WTC11 (cell line): ENCODE measurements at regions not wholly inside any gene's neighbourhood (a gene's known extent, or its start where the extent isn't known, plus 50 kb on each side); places are given as distances from the start of the nearest gene placed in this dataset.

Source experiments
- ATAC-seq: fragments of 200-7000 bp; cut with Tn5 transposase; 2 replicates; pipeline ENCODE4 v1.10.0; 2021; ENCODE audit warnings: mild to moderate bottlenecking, moderate library complexity
- CTCF ChIA-PET: fragments of 300-600 bp; sonication (Branson Sonifier 250); formaldehyde crosslinking; loops from one replicate; lab custom pipeline; 2021; ENCODE audit warnings: antibody characterized with exemption; lab: Charles Lee
- POLR2A ChIA-PET: fragments of 350-600 bp; sonication (Branson Sonifier 250); formaldehyde crosslinking; loops from one replicate; lab custom pipeline; 2021; ENCODE audit warnings: antibody characterized with exemption; lab: Charles Lee
- DNase-seq: peaks from one replicate; pipeline ENCODE4 v3.0.0; 2021; ENCODE audit warnings: low spot score
- H3K27ac Mint-ChIP-seq: 2 replicates; pipeline ENCODE4 v1.8.0; 2021; ENCODE audit warnings: mixed read lengths
- H3K27me3 Mint-ChIP-seq: 2 replicates; pipeline ENCODE4 v1.8.0; 2021; ENCODE audit warnings: low read depth, mild to moderate bottlenecking, moderate library complexity, mixed read lengths
- H3K36me3 Mint-ChIP-seq: 2 replicates; pipeline ENCODE4 v1.8.0; 2021; ENCODE audit warnings: mixed read lengths
- H3K4me1 Mint-ChIP-seq: 2 replicates; pipeline ENCODE4 v1.8.0; 2022; ENCODE audit warnings: mixed read lengths
- H3K4me3 Mint-ChIP-seq: 2 replicates; pipeline ENCODE4 v1.8.0; 2021; ENCODE audit warnings: mild to moderate bottlenecking, moderate library complexity, mixed read lengths
- H3K9me3 Mint-ChIP-seq: 2 replicates; pipeline ENCODE4 v1.8.0; 2021; ENCODE audit warnings: mixed read lengths
- CBFB ChIP-seq: sonication (generic); formaldehyde crosslinking; IDR thresholded peaks from 2 replicates; pipeline ENCODE4 v1.8.1; 2022; ENCODE audit warnings: mild to moderate bottlenecking, low read depth, missing genetic modification reagents
- GABPB1 ChIP-seq: sonication (generic); formaldehyde crosslinking; IDR thresholded peaks from 2 replicates; pipeline ENCODE4 v1.8.1; 2023; ENCODE audit warnings: mild to moderate bottlenecking, missing genetic modification reagents
- MYBL2 ChIP-seq: sonication (generic); formaldehyde crosslinking; IDR thresholded peaks from 2 replicates; pipeline ENCODE4 v1.8.1; 2023; ENCODE audit warnings: mild to moderate bottlenecking, moderate library complexity, missing genetic modification reagents
- RELA ChIP-seq: sonication (generic); formaldehyde crosslinking; IDR thresholded peaks from 2 replicates; pipeline ENCODE4 v1.8.1; 2022; ENCODE audit warnings: missing genetic modification reagents, mild to moderate bottlenecking, borderline replicate concordance
- SMAD3 ChIP-seq: sonication (generic); formaldehyde crosslinking; IDR thresholded peaks from 2 replicates; pipeline ENCODE4 v1.8.0; 2022; ENCODE audit warnings: missing genetic modification reagents, mild to moderate bottlenecking, borderline replicate concordance
- ZNF416 ChIP-seq: fragments of 250-450 bp; sonication (Bioruptor Pico); IDR thresholded peaks from 2 replicates; pipeline ENCODE4 v1.9.0; 2021; ENCODE audit warnings: mild to moderate bottlenecking, inconsistent platforms
- ZNF423 ChIP-seq: fragments of 250-450 bp; sonication (Bioruptor Pico); IDR thresholded peaks from 2 replicates; pipeline ENCODE4 v2.1.2; 2022; ENCODE audit warnings: mild to moderate bottlenecking, moderate library complexity
- TF ChIP-seq, protein P1 (sequence below): sonication (generic); formaldehyde crosslinking; IDR thresholded peaks from 2 replicates; pipeline ENCODE4 v1.8.0; 2022; ENCODE audit warnings: mild to moderate bottlenecking, missing genetic modification reagents
- TF ChIP-seq, protein P2 (sequence below): fragments of 250-450 bp; sonication (Bioruptor Pico); IDR thresholded peaks from 2 replicates; pipeline ENCODE4 v1.9.0; 2021; ENCODE audit warnings: moderate library complexity, mild to moderate bottlenecking, inconsistent platforms, borderline replicate concordance
- TF ChIP-seq, protein P3 (sequence below): sonication (generic); formaldehyde crosslinking; IDR thresholded peaks from 2 replicates; pipeline ENCODE4 v1.8.1; 2023; ENCODE audit warnings: mild to moderate bottlenecking, missing genetic modification reagents, moderate library complexity
- TF ChIP-seq, protein P4 (sequence below): sonication (generic); formaldehyde crosslinking; conservative IDR thresholded peaks from 2 replicates; pipeline ENCODE4 v1.8.1; 2023; ENCODE audit warnings: mild to moderate bottlenecking, low read depth, missing genetic modification reagents, moderate library complexity
- TF ChIP-seq, protein P5 (sequence below): sonication (generic); formaldehyde crosslinking; IDR thresholded peaks from 2 replicates; pipeline ENCODE4 v1.8.0; 2023; ENCODE audit warnings: missing genetic modification reagents, mild to moderate bottlenecking, borderline replicate concordance
- TF ChIP-seq, protein P6 (sequence below): fragments of 200-600 bp; IDR thresholded peaks from 2 replicates; pipeline ENCODE4 v1.8.0; 2022; ENCODE audit warnings: antibody characterized with exemption

DNA sequence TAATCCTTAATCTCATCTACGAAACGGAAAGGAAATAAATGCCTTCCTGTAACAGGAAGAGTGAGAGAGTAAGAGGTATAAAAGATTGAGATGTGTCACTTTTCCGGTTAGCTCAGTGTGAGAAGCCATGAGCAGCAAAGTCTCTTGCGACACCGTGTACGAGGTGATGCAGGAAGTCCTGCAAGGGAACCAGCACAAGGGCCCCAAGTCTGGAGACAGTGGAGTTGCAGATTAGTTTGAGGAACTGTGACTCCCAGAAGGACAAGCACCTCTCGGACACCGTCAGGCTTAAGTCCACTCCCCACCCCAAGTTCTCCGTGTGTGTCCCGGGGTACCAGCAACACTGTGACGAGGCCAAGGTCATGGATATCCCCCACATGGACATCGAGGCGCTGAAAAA, 592.3 kb upstream of the ADGRL2 start:
- Mint-ChIP-seq H3K36me3 (peaks cover 5% of the 10 kb centered on the region; the same call in 1 of the 2 replicates), H3K27ac (no peak overlapping the region)
- CTCF ChIA-PET = no interaction called here

DNA sequence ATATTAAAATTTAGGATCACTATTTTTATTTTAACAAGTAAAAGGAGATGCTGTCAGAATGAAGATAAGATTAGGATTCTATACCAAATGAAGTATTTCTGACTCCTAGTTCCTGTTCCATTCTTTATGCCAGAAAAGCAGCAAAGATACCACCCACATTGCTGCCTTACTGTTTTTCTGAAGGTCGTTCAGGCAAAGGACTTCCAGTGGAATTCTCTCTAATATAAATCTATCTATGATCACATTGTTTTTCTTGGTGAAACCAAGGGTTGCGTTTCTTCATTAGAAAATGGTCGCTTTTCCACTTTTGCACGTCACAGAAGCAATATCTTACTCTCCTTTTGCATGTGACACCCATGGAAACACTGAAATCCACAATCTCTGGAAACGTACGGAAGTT, 594.8 kb upstream of the ADGRL2 start:
- POLR2A ChIA-PET = no interaction called here
- no peak overlapping the region for H3K4me3 Mint-ChIP-seq
- no peak for DNase-seq

More for the DNA sequence above, 592.3 kb upstream of the ADGRL2 start:
- POLR2A ChIA-PET = no interaction called here
- DNase-seq (no peak), ATAC-seq (no peak)
- Mint-ChIP-seq H3K4me3 (no peak overlapping the region), H3K4me1 (peaks cover 34% of the 10 kb centered on the region), H3K9me3 (peaks cover 9% of the 10 kb centered on the region; the same call in 1 of the 2 replicates), H3K27me3 (no peaks in the 10 kb centered on the region)
- TF ChIP-seq, protein P1, sequence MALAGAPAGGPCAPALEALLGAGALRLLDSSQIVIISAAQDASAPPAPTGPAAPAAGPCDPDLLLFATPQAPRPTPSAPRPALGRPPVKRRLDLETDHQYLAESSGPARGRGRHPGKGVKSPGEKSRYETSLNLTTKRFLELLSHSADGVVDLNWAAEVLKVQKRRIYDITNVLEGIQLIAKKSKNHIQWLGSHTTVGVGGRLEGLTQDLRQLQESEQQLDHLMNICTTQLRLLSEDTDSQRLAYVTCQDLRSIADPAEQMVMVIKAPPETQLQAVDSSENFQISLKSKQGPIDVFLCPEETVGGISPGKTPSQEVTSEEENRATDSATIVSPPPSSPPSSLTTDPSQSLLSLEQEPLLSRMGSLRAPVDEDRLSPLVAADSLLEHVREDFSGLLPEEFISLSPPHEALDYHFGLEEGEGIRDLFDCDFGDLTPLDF (CRISPR knock-in tag) = no peak
- TF ChIP-seq GABPB1 (CRISPR knock-in tag) = no peak
- TF ChIP-seq, protein P2, sequence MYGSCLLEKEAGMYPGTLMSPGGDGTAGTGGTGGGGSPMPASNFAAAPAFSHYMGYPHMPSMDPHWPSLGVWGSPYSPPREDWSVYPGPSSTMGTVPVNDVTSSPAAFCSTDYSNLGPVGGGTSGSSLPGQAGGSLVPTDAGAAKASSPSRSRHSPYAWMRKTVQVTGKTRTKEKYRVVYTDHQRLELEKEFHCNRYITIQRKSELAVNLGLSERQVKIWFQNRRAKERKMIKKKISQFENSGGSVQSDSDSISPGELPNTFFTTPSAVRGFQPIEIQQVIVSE (CRISPR knock-in tag) = no peak
- TF ChIP-seq SMAD3 (CRISPR knock-in tag) = no peak

DNA sequence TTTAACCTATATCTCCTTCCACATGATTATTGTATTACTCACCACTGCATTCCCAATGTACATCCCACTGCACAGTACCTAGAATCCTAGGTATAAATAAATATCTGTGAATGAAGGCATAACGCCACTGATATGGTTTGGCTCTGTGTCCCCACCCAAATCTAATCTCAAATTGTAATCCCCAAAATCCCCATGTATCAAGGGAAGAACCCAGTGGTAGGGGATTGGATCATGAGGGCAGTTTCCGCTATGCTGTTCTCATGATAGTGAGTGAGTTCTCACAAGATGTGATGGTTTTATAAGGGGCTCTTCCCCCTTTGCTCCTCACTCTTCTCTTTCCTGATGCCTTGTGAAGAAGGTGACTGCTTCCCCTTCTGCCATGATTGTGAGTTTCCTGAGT, 599.0 kb upstream of the ADGRL2 start:
- no peaks in the 10 kb centered on the region for H3K27me3 Mint-ChIP-seq
- no peak for TF ChIP-seq ZNF416 (CRISPR knock-in tag)
- ATAC-seq (no peak), DNase-seq (no peak)
- no peak overlapping the region for H3K4me3 Mint-ChIP-seq
- H3K4me1 Mint-ChIP-seq = peaks cover 20% of the 10 kb centered on the region
- CTCF ChIA-PET = no interaction called here
- H3K36me3 Mint-ChIP-seq = no peaks in the 10 kb centered on the region
- POLR2A ChIA-PET = no interaction called here
- no peaks in the 10 kb centered on the region for H3K9me3 Mint-ChIP-seq
- H3K27ac Mint-ChIP-seq = no peak overlapping the region

More for the DNA sequence above, 594.8 kb upstream of the ADGRL2 start:
- peaks cover 23% of the 10 kb centered on the region for H3K4me1 Mint-ChIP-seq
- CTCF ChIA-PET = no interaction called here
- H3K27me3 Mint-ChIP-seq = no peaks in the 10 kb centered on the region
- no peak overlapping the region for H3K27ac Mint-ChIP-seq
- TF ChIP-seq ZNF423 (CRISPR knock-in tag) = no peak
- ATAC-seq = no peak
- peaks cover 9% of the 10 kb centered on the region; the same call in 1 of the 2 replicates for H3K9me3 Mint-ChIP-seq
- H3K36me3 Mint-ChIP-seq = peaks cover 5% of the 10 kb centered on the region; the same call in 1 of the 2 replicates

DNA sequence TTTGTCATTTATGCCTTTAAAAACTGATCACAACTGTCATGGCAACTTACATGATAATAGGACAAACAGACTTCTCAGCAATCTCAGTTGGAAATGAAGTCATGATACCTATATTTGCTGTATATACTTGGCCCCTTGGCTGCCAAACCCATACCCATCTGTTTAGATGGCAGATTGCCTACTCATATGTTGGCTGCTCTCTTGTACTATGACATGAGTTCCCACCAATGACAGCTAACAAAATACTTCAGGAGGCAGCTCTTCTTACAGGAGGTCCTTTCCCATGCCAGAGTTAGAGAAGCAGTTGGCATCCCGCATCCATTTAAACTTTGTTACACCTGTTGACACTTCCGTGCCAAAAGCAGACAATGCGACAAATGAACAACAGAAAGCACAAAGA, 603.1 kb upstream of the ADGRL2 start:
- Mint-ChIP-seq H3K36me3 (no peaks in the 10 kb centered on the region), H3K27ac (no peak overlapping the region), H3K4me1 (0 out of 2 replicates have a peak, but pooled peaks cover 3% of the 10 kb centered on the region), H3K27me3 (no peaks in the 10 kb centered on the region), H3K4me3 (no peak overlapping the region), H3K9me3 (peaks cover 4% of the 10 kb centered on the region; the same call in 1 of the 2 replicates)
- ATAC-seq (no peak), DNase-seq (no peak)
- CTCF ChIA-PET = no interaction called here
- POLR2A ChIA-PET = no interaction called here
- no peak for TF ChIP-seq RELA (CRISPR knock-in tag)
- TF ChIP-seq, protein P3, sequence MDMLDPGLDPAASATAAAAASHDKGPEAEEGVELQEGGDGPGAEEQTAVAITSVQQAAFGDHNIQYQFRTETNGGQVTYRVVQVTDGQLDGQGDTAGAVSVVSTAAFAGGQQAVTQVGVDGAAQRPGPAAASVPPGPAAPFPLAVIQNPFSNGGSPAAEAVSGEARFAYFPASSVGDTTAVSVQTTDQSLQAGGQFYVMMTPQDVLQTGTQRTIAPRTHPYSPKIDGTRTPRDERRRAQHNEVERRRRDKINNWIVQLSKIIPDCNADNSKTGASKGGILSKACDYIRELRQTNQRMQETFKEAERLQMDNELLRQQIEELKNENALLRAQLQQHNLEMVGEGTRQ (CRISPR knock-in tag) = no peak
- no peak for TF ChIP-seq CBFB (CRISPR knock-in tag)
- TF ChIP-seq, protein P4, sequence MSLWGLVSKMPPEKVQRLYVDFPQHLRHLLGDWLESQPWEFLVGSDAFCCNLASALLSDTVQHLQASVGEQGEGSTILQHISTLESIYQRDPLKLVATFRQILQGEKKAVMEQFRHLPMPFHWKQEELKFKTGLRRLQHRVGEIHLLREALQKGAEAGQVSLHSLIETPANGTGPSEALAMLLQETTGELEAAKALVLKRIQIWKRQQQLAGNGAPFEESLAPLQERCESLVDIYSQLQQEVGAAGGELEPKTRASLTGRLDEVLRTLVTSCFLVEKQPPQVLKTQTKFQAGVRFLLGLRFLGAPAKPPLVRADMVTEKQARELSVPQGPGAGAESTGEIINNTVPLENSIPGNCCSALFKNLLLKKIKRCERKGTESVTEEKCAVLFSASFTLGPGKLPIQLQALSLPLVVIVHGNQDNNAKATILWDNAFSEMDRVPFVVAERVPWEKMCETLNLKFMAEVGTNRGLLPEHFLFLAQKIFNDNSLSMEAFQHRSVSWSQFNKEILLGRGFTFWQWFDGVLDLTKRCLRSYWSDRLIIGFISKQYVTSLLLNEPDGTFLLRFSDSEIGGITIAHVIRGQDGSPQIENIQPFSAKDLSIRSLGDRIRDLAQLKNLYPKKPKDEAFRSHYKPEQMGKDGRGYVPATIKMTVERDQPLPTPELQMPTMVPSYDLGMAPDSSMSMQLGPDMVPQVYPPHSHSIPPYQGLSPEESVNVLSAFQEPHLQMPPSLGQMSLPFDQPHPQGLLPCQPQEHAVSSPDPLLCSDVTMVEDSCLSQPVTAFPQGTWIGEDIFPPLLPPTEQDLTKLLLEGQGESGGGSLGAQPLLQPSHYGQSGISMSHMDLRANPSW = no peak
- TF ChIP-seq, protein P5, sequence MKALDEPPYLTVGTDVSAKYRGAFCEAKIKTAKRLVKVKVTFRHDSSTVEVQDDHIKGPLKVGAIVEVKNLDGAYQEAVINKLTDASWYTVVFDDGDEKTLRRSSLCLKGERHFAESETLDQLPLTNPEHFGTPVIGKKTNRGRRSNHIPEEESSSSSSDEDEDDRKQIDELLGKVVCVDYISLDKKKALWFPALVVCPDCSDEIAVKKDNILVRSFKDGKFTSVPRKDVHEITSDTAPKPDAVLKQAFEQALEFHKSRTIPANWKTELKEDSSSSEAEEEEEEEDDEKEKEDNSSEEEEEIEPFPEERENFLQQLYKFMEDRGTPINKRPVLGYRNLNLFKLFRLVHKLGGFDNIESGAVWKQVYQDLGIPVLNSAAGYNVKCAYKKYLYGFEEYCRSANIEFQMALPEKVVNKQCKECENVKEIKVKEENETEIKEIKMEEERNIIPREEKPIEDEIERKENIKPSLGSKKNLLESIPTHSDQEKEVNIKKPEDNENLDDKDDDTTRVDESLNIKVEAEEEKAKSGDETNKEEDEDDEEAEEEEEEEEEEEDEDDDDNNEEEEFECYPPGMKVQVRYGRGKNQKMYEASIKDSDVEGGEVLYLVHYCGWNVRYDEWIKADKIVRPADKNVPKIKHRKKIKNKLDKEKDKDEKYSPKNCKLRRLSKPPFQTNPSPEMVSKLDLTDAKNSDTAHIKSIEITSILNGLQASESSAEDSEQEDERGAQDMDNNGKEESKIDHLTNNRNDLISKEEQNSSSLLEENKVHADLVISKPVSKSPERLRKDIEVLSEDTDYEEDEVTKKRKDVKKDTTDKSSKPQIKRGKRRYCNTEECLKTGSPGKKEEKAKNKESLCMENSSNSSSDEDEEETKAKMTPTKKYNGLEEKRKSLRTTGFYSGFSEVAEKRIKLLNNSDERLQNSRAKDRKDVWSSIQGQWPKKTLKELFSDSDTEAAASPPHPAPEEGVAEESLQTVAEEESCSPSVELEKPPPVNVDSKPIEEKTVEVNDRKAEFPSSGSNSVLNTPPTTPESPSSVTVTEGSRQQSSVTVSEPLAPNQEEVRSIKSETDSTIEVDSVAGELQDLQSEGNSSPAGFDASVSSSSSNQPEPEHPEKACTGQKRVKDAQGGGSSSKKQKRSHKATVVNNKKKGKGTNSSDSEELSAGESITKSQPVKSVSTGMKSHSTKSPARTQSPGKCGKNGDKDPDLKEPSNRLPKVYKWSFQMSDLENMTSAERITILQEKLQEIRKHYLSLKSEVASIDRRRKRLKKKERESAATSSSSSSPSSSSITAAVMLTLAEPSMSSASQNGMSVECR (CRISPR knock-in tag) = no peak
- TF ChIP-seq, protein P6, sequence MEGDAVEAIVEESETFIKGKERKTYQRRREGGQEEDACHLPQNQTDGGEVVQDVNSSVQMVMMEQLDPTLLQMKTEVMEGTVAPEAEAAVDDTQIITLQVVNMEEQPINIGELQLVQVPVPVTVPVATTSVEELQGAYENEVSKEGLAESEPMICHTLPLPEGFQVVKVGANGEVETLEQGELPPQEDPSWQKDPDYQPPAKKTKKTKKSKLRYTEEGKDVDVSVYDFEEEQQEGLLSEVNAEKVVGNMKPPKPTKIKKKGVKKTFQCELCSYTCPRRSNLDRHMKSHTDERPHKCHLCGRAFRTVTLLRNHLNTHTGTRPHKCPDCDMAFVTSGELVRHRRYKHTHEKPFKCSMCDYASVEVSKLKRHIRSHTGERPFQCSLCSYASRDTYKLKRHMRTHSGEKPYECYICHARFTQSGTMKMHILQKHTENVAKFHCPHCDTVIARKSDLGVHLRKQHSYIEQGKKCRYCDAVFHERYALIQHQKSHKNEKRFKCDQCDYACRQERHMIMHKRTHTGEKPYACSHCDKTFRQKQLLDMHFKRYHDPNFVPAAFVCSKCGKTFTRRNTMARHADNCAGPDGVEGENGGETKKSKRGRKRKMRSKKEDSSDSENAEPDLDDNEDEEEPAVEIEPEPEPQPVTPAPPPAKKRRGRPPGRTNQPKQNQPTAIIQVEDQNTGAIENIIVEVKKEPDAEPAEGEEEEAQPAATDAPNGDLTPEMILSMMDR = no peak
- TF ChIP-seq MYBL2 = no peak
